GM11168 (cell line): ENCODE measurements at regions not wholly inside any gene's neighbourhood (a gene's known extent, or its start where the extent isn't known, plus 50 kb on each side); places are given as distances from the start of the nearest gene placed in this dataset.

Experiments
- in situ Hi-C: fragments of 300-500 bp; cut with MboI; formaldehyde crosslinking; loops from one replicate; pipeline ENCODE4 v1.12.0; 2022; ENCODE audit warnings: low sequenced_read_pairs; ENCODE audit not compliant: unreplicated experiment

- in situ Hi-C loops, result no loop called here
Observed at GRCh38 chr1:30041741-30042437, 681.5 kb downstream of the MATN1 start.

- in situ Hi-C loops, result no loop called here
Observed at GRCh38 chr1:30040081-30041019, 683.0 kb downstream of the MATN1 start.

GRCh38 chr1:30039354-30040080 lies 683.9 kb downstream of the MATN1 start:
- in situ Hi-C loops, result no loop called here

- in situ Hi-C loops, result no loop called here
Observed at GRCh38 chr1:30038134-30039025, 685.0 kb downstream of the MATN1 start.

- in situ Hi-C loops, result no loop called here
Observed at GRCh38 chr1:30037251-30038118, 685.9 kb downstream of the MATN1 start.

GRCh38 chr1:30036666-30037065 lies 686.7 kb downstream of the MATN1 start:
- in situ Hi-C loops, result no loop called here

- in situ Hi-C loops, result no loop called here
Observed at GRCh38 chr1:30036229-30036547, 687.2 kb downstream of the MATN1 start.

GRCh38 chr1:30035522-30036228 lies 687.7 kb downstream of the MATN1 start:
- in situ Hi-C loops, result no loop called here

GRCh38 chr1:30034627-30035521 lies 688.5 kb downstream of the MATN1 start:
- in situ Hi-C loops, result no loop called here

- in situ Hi-C loops, result no loop called here
Observed at GRCh38 chr1:30034105-30034626, 689.2 kb downstream of the MATN1 start.

GRCh38 chr1:30033256-30034104 lies 689.9 kb downstream of the MATN1 start:
- in situ Hi-C loops, result no loop called here

- in situ Hi-C loops, result no loop called here
Observed at GRCh38 chr1:30032302-30032701, 691.1 kb downstream of the MATN1 start.

- in situ Hi-C loops, result no loop called here
Observed at GRCh38 chr1:30029677-30030076, 693.7 kb downstream of the MATN1 start.

- in situ Hi-C loops, result no loop called here
Observed at GRCh38 chr1:30028939-30029338, 694.4 kb downstream of the MATN1 start.

GRCh38 chr1:30028283-30028682 lies 695.1 kb downstream of the MATN1 start:
- in situ Hi-C loops, result no loop called here

- in situ Hi-C loops, result no loop called here
Observed at GRCh38 chr1:30027247-30027646, 696.1 kb downstream of the MATN1 start.
